Medulla oblongata (tissue), 1 donor: ENCODE measurements at regions not wholly inside any gene's neighbourhood (a gene's known extent, or its start where the extent isn't known, plus 50 kb on each side); places are given as distances from the start of the nearest gene placed in this dataset.
"Not testable (repeated sequence)": the region's sequence is repeated elsewhere in the genome, so short reads cannot be mapped to it uniquely, and the experiment has no call there.

Experiments
- DNase-seq: peaks from one replicate; pipeline ENCODE4 v3.0.0-alpha.2; 2015; ENCODE audit errors: extremely low spot score

- no peak for DNase-seq
Observed at GRCh38 chr3:82022836-82023235, 261.4 kb upstream of the GBE1 start.

GRCh38 chr3:82020282-82020681, 258.8 kb upstream of the GBE1 start:
- DNase-seq, result no peak

- DNase-seq, result no peak
Observed at GRCh38 chr3:82015241-82015640, 253.8 kb upstream of the GBE1 start.

- DNase-seq, result no peak
Observed at GRCh38 chr3:82012775-82013174, 251.3 kb upstream of the GBE1 start.

- DNase-seq, result no peak
Observed at GRCh38 chr3:82011336-82011735, 249.9 kb upstream of the GBE1 start.

GRCh38 chr3:82005266-82005665, 243.8 kb upstream of the GBE1 start:
- no peak for DNase-seq

- no peak for DNase-seq
Observed at GRCh38 chr3:82004266-82004665, 242.8 kb upstream of the GBE1 start.

GRCh38 chr3:82002986-82003642, 241.7 kb upstream of the GBE1 start:
- no peak for DNase-seq

GRCh38 chr3:82002491-82002890, 241.0 kb upstream of the GBE1 start:
- no peak for DNase-seq

GRCh38 chr3:82001276-82001923, 240.0 kb upstream of the GBE1 start:
- no peak for DNase-seq

GRCh38 chr3:82000773-82001172, 239.3 kb upstream of the GBE1 start:
- no peak for DNase-seq

GRCh38 chr3:82000350-82000749, 238.9 kb upstream of the GBE1 start:
- no peak for DNase-seq

- no peak for DNase-seq
Observed at GRCh38 chr3:81998907-81999306, 237.5 kb upstream of the GBE1 start.

- no peak for DNase-seq
Observed at GRCh38 chr3:81998139-81998755, 236.8 kb upstream of the GBE1 start.

GRCh38 chr3:81997390-81997789, 235.9 kb upstream of the GBE1 start:
- no peak for DNase-seq

GRCh38 chr3:81995329-81995728, 233.9 kb upstream of the GBE1 start:
- DNase-seq, result no peak

- no peak for DNase-seq
Observed at GRCh38 chr3:81989758-81990157, 228.3 kb upstream of the GBE1 start.

GRCh38 chr3:81989274-81989673, 227.8 kb upstream of the GBE1 start:
- no peak for DNase-seq

GRCh38 chr3:81987412-81987811, 226.0 kb upstream of the GBE1 start:
- not testable (repeated sequence) for DNase-seq

- DNase-seq, result no peak
Observed at GRCh38 chr3:81985996-81986723, 224.7 kb upstream of the GBE1 start.

GRCh38 chr3:81983382-81983781, 221.9 kb upstream of the GBE1 start:
- no peak for DNase-seq
